SKM-1 (cell line): ENCODE measurements at regions not wholly inside any gene's neighbourhood (a gene's known extent, or its start where the extent isn't known, plus 50 kb on each side); places are given as distances from the start of the nearest gene placed in this dataset.

Experiments used
- DNase-seq: peaks from one replicate; lab custom pipeline; 2025; ENCODE audit not compliant: unreplicated experiment; lab: John Stamatoyannopoulos, UW

DNA sequence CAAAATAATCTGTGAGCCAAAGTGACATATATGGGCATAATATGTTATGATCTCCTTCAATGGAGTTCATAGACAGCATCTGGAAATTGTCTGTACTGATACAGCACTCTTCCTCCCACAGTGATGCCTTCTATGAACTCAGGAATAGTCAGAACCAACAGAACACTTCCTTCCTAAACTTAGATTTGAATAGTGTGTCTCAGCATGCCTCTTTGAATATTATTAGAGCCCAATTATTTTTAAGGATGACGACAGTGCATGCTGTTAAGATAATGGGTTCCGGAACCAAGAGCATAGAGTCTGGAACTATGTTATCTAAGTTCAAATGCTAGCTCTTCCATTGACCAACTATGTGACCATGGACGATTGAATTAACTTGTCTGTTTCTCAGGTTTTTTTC lies 386.6 kb upstream of the PRICKLE1 start:
- DNase-seq: no peak

DNA sequence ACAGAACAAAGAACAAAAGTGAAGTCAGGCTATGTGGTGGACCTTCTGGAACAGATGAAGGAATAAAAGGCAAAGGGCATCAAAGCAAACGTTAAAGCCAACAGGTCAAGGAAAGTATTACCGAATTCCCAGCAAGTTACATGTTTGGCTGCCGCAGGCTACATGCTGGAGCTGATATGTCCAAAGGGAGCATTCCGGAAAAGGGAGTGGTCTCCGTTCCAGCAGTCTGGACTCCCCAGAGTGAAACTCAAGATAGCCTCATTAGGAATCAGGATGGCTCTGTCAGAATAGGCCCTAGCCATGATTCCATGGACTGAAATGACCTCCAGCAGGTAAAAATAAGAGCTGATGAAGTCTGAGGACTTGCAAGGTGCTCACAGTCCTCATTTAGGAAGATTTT lies 379.8 kb upstream of the PRICKLE1 start:
- DNase-seq: no peak

DNA sequence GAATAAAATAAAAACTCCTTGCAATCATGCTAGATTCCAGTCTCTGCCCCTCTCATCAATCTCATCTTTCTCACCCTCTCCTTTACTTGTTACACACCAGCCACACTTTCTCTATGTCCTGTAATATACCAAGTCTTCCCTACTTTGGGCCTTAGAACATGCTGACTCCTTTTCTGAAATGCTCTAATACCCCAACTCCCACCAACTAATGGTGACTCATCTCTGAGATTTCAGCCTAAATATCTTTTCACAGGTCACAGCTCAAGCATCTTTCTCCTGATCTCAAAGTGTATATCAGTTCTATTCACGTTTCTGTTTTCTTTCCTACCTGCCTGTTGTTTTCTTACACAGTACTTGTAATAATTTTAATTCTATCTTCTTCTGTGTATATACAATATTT lies 378.9 kb upstream of the PRICKLE1 start:
- no peak for DNase-seq

DNA sequence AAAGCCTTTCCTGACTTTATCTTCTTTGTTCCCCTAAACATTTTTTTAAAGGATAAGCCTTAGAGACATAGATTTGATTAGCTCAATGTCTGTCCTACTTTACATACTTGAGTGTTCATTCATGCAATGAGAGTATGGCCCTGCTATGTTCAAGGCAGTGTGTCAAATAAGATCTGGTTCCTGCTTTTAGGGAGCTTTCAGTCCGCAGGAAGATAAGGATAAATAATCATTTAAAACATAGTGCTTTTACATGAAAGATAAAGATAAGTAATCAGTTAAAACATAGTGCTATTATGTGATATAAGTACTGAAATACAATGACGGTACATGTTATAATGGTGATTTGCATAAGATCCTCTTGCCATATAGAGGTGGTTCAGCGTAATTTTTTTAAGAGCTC lies 378.3 kb upstream of the PRICKLE1 start:
- DNase-seq: no peak

DNA sequence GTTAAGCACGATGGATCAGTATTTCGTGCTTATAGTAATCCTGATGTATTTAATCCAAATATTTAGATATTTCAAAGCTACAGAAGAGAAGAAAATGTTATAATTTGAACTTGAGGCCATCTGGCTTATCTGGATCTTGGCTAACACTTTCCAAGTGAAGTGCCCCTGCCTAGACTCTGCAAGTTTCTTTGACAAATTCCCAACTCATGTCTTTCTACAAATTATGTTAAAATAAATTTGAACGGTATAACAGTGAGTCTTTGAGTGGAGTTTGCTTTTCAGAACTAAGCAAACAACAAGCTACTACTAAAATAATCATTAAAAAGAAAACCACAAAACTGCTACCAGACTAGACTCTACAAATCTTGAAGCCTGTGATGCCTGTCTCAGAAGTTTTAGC lies 374.4 kb upstream of the PRICKLE1 start:
- no peak for DNase-seq

DNA sequence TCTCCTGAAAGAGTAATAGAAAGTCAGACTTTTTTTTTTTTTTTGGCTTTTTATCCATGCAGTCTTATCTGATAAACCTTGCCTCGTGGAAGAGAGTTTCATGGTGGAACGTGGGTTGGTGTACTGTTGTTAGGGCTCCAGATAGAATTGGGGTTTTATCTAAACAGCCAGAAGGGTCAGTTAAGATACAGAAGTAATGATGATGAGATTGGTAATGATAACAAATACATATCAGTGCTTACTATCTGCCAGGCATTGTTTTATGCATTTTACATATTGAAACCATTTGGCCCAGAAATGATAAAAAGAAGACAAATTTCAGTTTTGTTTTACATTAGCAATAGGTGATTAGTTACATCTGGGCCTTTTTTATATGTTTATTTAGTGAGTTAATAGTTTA lies 372.8 kb upstream of the PRICKLE1 start:
- DNase-seq: no peak

DNA sequence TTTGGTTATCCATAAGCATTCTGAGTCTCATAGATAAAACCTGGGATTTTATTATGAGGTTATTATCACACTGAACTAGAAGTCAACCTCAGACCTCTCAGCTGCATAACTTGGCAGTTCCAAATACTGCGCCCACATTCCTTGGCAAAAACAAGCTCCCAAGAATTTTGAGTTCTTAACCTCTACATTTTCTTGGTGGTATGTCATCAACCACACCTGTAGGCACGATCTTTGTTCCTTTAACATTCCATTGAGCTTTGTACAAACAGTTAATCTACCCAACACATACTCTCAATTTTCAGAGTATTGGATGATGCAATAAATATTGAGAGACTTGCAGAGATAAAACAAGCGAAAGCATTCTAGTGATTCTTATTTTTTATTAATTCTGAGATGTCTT lies 371.8 kb upstream of the PRICKLE1 start:
- DNase-seq: no peak

DNA sequence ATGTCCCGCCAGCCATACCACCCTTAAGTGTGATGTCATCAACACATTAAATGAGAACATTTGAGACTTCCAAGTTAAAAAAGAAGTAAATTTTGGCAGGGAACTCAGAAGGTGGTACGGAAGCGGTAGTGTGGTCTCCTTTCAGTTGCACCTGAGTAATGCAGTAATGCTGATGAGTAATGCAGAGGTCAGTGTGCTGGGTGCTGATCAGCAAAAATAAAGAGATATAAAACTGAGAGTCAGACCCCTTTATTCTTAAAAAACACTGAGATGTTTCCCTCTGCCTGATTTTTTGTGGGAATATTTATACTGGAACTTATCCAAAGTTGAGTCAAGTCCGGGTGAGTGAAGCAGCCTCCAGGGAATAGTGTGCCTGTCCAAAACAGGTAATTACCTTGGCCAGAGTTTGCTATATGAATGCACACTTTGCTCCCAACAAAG lies 370.6 kb upstream of the PRICKLE1 start:
- no peak for DNase-seq

DNA sequence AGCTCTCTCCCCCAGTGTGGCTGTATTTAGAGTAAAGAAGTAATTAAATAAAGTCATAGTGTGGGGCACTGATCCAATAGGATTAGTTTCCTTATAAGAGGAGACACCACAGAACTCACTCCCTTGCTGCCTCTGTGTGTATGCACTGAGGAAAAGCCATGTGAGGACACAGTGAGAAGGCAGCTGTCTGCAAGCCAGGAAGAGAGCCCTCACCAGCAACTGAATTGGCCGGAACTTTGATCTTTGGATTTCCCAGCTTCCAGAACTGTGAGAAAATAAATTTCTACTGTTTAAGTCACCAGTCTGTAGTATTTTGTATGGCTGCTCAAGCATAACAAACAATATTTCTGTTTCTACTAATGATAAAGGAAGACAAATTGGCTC lies 368.7 kb upstream of the PRICKLE1 start:
- no peak for DNase-seq

DNA sequence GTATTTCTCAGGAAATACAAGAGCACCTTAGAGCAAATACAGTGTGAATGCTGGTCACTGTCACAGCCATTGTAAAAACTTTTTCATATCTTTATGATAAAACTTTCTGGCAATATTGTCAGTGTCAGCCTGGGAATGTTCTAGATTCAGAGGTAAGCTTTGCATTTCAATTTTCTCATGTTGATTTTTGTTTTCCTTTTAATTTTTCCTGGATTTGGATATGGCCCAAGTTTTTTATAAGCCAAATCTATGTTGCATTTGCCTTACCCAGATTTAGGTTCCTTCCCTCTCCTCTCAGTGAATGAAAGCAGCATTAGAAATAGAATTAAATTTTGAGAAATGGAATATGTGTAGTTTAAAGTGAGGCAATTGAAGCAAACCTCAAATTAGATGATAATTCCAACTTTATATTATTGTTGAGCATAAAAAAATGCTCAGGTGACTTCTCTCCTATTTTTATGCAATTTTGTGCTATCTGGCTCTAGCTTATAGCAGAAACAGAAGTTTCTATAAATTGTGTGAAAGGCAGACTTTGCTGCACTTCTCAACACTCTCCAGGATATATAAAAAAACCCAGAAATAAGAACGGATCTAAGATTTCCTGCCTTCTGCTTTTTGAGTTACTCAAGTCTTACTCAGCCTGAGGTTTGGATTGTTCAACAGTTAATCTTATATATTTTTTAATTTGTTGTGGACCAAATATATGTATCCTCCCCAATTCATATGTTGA lies 368.2 kb upstream of the PRICKLE1 start:
- no peak for DNase-seq

DNA sequence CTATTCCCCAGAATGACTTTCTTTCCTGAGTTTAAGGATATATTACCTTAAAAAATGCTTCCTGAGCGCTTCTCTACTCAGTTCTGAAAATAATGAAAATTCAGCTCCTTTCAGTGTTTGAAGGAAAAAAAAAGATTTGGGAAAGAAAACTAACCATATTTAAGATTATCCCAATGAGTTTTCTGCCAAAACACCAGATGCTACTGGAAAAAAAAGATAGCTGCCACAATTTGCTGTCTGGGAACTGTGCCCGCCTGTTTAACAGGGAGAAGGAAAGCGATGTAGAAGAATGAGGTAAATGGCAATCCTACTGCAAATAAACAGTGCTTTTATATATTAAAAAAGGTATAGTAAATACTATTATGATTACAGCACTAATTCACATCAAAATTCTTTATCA lies 367.6 kb upstream of the PRICKLE1 start:
- no peak for DNase-seq

DNA sequence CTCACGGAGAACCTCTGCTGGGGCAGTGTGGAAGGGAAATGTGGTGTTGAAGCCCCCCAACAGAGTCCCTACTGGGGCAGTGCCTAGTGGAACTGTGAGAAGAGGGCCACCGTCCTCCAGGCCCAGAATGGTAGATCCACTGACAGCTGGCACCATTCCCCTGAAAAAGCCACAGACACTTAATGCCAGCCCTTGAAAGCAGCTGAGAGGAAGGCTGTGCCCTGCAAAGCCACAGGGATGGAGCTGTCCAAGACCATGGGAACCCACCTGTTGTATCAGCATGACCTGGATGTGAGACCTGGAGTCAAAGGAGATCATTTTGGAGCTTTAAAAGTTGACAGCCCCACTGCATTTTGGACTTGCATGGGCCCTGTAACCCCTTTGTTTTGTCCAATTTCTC lies 363.5 kb upstream of the PRICKLE1 start:
- DNase-seq: no peak

DNA sequence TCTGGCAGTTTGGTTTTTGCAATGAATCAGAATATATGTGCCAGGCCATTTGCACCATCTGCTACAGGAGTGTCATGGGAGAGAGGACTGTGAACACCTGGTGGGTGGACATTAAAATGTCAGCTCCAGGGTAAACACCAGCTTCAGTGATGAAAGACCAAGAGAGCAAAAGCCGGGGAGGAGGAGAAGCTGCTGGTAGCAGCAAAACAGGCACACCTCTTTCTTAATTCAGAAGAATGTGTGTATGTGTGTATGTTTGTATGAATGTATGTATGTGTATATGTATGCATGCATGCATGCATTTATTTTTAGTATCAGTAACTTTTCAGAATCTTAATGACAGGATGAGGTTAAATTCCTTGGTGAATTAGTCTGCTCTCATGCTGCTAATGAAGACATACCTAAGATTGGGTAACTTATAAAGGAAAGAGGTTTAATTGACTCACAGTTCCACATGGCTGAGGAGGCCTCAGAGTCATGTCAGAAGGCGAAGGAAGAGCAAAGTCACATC lies 357.4 kb upstream of the PRICKLE1 start:
- no peak for DNase-seq

DNA sequence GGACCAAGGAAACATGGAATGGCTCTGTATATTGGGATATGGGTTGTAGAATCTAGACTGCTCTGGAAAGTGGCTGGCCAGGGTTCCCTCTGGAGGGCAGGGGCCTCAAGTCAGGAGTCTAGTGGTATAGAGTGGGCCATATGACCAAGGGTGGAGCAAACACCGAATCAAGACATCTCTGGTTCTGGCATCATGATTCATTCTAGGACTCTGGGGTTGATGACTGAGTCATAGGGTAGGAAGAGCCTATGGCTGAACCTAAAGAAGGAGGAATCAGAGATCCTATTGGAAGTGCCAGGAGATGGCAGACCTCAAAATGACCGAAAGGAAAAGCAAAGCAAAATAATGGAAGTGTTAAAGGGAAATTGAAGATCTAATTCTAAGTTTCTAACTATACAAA lies 356.4 kb upstream of the PRICKLE1 start:
- DNase-seq: no peak

DNA sequence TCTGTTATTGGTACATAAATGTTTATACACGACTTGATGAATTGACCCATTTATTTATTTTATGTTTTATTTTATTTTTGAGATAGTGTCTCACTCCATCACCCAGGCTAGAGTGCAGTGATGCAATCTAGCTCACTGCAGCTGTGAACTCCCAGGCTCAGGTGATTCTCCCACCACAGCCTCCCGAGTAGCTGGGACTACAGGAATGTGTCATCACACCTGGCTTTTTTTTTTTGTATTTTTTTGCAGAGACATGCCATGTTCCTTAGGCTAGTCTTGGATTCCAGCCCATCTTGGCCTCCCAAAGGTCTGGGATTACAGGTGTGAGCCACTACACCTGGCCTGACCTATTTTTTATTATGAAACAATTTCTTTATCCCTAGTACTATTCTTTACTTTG lies 355.0 kb upstream of the PRICKLE1 start:
- no peak for DNase-seq

DNA sequence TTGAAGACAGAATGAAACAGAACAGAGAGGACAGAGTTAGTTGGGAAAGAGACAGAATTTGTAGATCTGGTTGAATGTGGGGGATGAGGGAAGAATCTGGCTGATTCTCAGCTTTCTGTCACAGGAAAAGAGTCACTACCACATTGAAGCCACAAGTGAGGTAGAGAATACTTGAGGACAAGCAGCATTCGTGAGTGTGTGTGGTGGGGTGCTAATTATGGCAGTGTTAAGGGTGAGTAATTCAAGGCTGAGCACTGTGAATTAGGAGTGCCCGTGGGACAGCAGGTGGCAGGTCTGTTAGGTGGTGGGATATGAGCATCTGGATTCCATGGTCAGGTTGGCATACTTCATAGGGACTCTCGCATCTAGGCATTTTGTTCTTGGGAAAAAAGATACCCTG lies 347.4 kb upstream of the PRICKLE1 start:
- DNase-seq: no peak

DNA sequence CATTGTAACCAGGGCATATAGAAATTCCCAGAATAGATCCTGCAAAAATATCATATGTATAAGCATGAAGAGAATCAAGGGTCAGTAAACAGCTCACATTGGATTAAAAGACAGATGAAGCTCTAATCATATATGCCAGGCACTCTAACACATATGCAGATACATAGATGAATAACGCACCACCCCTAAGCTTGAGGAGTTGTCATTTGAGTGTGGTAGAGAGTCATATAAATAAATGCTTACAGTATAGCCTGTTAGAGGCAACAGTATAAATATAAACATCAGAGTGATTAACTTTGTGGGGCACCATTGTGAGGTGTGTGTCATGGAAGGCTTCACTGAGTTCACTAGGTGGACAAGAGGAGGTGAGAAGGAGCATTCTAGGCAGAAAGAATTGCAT lies 346.7 kb upstream of the PRICKLE1 start:
- no peak for DNase-seq

DNA sequence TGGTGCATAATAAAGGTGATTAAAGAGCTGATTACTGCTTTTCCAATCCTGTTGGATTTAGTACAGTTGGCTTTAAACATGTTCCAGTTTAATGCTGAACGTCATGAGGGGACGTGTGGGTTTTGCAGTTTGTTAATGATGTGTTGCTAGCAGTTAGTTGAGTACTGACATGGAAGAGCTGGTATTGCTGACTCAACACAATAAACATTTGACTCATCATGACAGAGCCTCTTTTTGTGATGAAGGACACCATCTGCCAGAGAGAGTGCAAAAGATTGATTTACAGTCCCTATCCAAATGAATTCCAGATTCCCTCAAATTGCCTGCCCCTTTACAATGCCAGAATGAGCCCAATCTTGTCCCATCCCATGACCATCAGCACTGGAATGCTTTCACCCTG lies 346.2 kb upstream of the PRICKLE1 start:
- DNase-seq: no peak

DNA sequence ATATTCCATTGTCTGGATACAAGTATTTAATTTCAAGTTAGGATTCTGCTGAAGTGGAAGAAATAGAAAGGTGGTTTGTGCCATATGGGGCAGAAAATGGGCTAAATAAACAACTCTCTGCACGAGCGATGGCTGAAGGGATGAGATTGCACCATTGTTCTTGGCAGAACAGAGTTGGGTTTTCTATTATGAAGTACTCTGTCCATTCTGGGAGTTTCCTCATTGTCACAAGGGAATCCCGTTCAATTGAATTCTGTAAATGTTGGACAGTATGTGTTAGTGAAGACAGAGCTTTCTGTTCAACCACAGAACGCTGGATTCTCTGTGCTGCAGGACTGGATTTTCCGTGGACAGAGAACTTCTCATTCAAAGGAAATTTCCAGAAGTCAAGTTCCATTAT lies 345.5 kb upstream of the PRICKLE1 start:
- no peak for DNase-seq

DNA sequence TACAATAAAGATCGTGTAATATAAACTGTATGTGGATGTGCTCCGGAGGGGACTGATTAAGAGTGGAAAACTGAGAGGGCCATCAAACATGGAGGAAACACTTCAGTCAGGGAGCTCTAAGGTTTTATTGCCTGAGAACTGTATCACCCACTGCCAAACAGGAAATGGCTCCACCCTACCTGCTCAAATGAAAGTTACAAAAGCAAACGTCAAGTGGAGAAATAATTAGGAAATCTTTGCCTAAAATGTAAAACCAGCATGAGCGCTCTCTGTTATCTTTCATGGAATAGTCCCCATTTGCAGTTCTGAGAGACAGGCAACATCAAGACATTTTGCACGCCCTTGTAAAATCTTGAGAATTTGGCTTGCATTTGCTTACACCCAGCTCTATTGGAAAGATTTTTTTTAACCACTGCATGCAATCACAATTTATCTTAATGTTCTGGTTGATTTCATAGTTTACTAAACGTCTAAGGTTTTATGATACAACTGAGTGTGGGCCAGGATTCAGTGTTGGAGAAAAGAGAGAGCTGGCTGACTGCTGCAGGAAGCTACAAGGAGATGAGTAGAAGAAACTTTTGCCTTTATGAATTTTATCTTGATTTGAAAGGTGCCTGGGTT lies 344.0 kb upstream of the PRICKLE1 start:
- DNase-seq: no peak

DNA sequence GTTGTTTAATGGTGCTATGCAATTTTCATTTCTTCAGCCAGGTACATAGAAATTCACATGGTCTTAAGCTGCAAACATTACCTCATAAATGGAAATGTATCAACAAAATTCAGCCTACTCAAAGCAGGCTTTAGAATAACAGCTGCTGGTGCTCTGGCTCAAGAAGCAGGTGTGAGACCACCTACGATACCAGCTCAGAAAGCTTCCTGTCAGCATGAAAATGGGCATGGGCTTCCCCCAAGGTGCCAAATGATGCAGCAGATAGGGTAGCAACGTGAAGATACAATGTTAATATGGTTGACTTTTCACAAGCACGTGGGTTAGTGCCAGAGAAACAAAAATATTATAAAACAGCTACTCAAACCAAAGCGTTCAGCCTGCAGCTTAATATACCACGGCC lies 343.4 kb upstream of the PRICKLE1 start:
- DNase-seq: no peak

DNA sequence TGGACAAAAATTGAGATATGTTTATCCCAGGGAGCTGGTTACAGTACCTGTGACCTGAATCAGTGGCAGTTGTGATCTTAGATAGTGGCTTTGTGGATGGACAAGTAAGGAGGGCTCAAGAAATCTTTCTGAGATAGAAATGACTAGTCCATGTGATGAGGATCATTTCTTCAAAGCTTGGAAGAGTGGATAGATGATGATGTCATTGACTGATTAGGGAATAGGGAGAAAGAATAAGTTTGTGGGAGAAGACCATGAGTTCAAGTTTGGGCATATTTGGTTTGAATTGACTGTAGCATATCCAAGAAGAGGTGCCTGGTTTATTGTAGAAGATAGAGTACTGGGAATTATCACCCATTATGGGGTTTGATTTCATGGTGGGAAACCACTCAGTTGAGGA lies 336.7 kb upstream of the PRICKLE1 start:
- DNase-seq: no peak

DNA sequence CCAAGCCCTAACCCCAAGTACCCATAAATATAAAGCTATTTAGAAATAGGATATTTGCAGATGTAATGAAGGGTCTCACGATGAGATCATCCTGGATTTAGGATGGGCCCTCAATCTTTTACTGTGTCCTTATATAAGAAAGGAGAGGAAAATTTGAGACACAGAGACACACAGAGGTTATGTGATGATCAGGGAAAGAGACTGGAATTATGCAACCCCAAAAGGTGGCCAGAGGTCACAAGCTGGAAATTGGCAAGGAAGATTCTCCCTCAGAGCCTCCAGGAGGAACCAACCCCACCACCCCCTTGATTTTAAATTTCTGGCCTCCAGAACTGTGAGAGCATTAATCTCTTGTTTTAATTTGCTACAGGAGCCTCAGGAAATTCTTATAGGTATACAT lies 334.9 kb upstream of the PRICKLE1 start:
- DNase-seq: no peak
